ENCODE measurements at regions not wholly inside any gene's neighbourhood (a gene's known extent, or its start where the extent isn't known, plus 50 kb on each side); places are given as distances from the start of the nearest gene placed in this dataset.

GRCh38 chr2:128996078-128996477 lies 677.4 kb upstream of the HS6ST1 start:
- TF ChIP-seq CTCF (IDR thresholded peaks at IDR 0.05; ENCODE audit: low read depth, low read length, missing control alignments): no peak
- no peak for DNase-seq (ENCODE audit: extremely low read depth, low read depth)

GRCh38 chr2:128997166-128997866 lies 678.6 kb upstream of the HS6ST1 start:
- DNase-seq (ENCODE audit: extremely low read depth, low read depth): no peak
- H3K4me3 ChIP-seq (replicated peaks; ENCODE audit: low read depth, low read length): no peak overlapping the region
- no peak for TF ChIP-seq CTCF (IDR thresholded peaks at IDR 0.05; ENCODE audit: low read depth, low read length, missing control alignments)

More at GRCh38 chr2:128996078-128996477, 677.4 kb upstream of the HS6ST1 start:
- no peak overlapping the region for H3K4me3 ChIP-seq (replicated peaks; ENCODE audit: low read depth, low read length)

- DNase-seq (ENCODE audit: extremely low read depth, low read depth): no peak
- no peak for TF ChIP-seq CTCF (IDR thresholded peaks at IDR 0.05; ENCODE audit: low read depth, low read length, missing control alignments)
- no peak overlapping the region for H3K4me3 ChIP-seq (replicated peaks; ENCODE audit: low read depth, low read length)
These were observed 683.3 kb upstream of the HS6ST1 start for GRCh38 chr2:129001926-129002325.

GRCh38 chr2:129002751-129003150 lies 684.1 kb upstream of the HS6ST1 start:
- no peak overlapping the region for H3K4me3 ChIP-seq (replicated peaks; ENCODE audit: low read depth, low read length)
- no peak for DNase-seq (ENCODE audit: extremely low read depth, low read depth)
- no peak for TF ChIP-seq CTCF (IDR thresholded peaks at IDR 0.05; ENCODE audit: low read depth, low read length, missing control alignments)

GRCh38 chr2:129004485-129004884 lies 685.8 kb upstream of the HS6ST1 start:
- DNase-seq (ENCODE audit: extremely low read depth, low read depth): no peak
- TF ChIP-seq CTCF (IDR thresholded peaks at IDR 0.05; ENCODE audit: low read depth, low read length, missing control alignments): no peak
- H3K4me3 ChIP-seq (replicated peaks; ENCODE audit: low read depth, low read length): no peak overlapping the region

- H3K4me3 ChIP-seq (replicated peaks; ENCODE audit: low read depth, low read length): no peak overlapping the region
- TF ChIP-seq CTCF (IDR thresholded peaks at IDR 0.05; ENCODE audit: low read depth, low read length, missing control alignments): no peak
- no peak for DNase-seq (ENCODE audit: extremely low read depth, low read depth)
These were observed 686.3 kb upstream of the HS6ST1 start for GRCh38 chr2:129004940-129005490.
